Caco-2 (cell line): ENCODE measurements at regions not wholly inside any gene's neighbourhood (a gene's known extent, or its start where the extent isn't known, plus 50 kb on each side); places are given as distances from the start of the nearest gene placed in this dataset.

Source experiments
- BruUV-seq: library from RNA; stranded (reverse); fragments of 400-500 nt; replicated peaks from 2 replicates; lab custom pipeline; 2021; lab: Mats Ljungman, UMichigan
- CTCF ChIA-PET: fragments of 300-600 bp; sonication (Branson Sonifier 250); formaldehyde crosslinking; loops from one replicate; lab custom pipeline; 2022; ENCODE audit warnings: antibody characterized with exemption; lab: Charles Lee
- POLR2A ChIA-PET: fragments of 300-600 bp; sonication (Branson Sonifier 250); formaldehyde crosslinking; loops from one replicate; lab custom pipeline; 2022; ENCODE audit warnings: antibody characterized with exemption; lab: Charles Lee
- DNase-seq, 2 experiments: peaks; one replicate each; pipeline versions ENCODE4 v3.0.0 to v3.0.0-alpha.2; 2020 to 2022
- H3K27me3 ChIP-seq: replicated peaks from 2 replicates; pipeline ENCODE4 v1.6.0; 2011; ENCODE audit warnings: low read length; ENCODE audit not compliant: control insufficient read depth, insufficient read depth
- H3K36me3 ChIP-seq: 2 replicates; pipeline ENCODE4 v1.5.1; 2011; ENCODE audit warnings: low read length; ENCODE audit not compliant: control insufficient read depth, insufficient read depth
- H3K4me1 ChIP-seq: fragments of 250-450 bp; sonication (Bioruptor Pico); 2 replicates; pipeline ENCODE4 v1.5.1; 2020; ENCODE audit warnings: mild to moderate bottlenecking
- H3K4me3 ChIP-seq: 2 replicates; pipeline ENCODE4 v1.5.1; 2011; ENCODE audit warnings: low read depth, mild to moderate bottlenecking, control low read depth, low read length
- H3K9me3 ChIP-seq: fragments of 250-450 bp; sonication (Bioruptor Pico); 2 replicates; pipeline ENCODE4 v1.5.1; 2020; ENCODE audit warnings: mild to moderate bottlenecking, moderate library complexity
- H3K27ac Mint-ChIP-seq: one replicate; pipeline ENCODE4 v1.8.0; 2022; ENCODE audit warnings: mixed read lengths; ENCODE audit not compliant: unreplicated experiment
- H3K27me3 Mint-ChIP-seq: one replicate; pipeline ENCODE4 v1.8.0; 2022; ENCODE audit warnings: mixed read lengths; ENCODE audit not compliant: insufficient read depth, unreplicated experiment
- H3K36me3 Mint-ChIP-seq: one replicate; pipeline ENCODE4 v1.8.0; 2022; ENCODE audit warnings: mild to moderate bottlenecking, mixed read lengths; ENCODE audit not compliant: insufficient read depth, unreplicated experiment
- H3K4me1 Mint-ChIP-seq: one replicate; pipeline ENCODE4 v1.8.0; 2022; ENCODE audit warnings: low read depth, mixed read lengths; ENCODE audit not compliant: unreplicated experiment
- H3K4me3 Mint-ChIP-seq: one replicate; pipeline ENCODE4 v1.8.0; 2022; ENCODE audit warnings: mild to moderate bottlenecking, moderate library complexity, mixed read lengths; ENCODE audit not compliant: unreplicated experiment
- H3K9me3 Mint-ChIP-seq: one replicate; pipeline ENCODE4 v1.8.0; 2022; ENCODE audit warnings: mixed read lengths; ENCODE audit not compliant: unreplicated experiment
- CTCF ChIP-seq, 2 experiments: fragments of 200-600 bp in 1 of 2; IDR thresholded peaks; 1 replicate in 1 of 2; 2 replicates in 1 of 2; pipeline versions ENCODE4 v1.5.1 to v1.8.0; 2011 to 2022; ENCODE audit warnings: antibody characterized with exemption in 1 of 2, control low read depth in 1 of 2, inconsistent platforms in 1 of 2, low read depth in 1 of 2, low read length in 1 of 2, mild to moderate bottlenecking in 1 of 2, moderate library complexity in 1 of 2; ENCODE audit not compliant: insufficient read depth in 1 of 2, severe bottlenecking in 1 of 2, unreplicated experiment in 1 of 2
- intact Hi-C: fragments of 100-400 bp; cut with micrococcal nuclease; formaldehyde crosslinking; loops from one replicate; pipeline ENCODE4 v1.10.0; 2022; ENCODE audit not compliant: unreplicated experiment

DNA sequence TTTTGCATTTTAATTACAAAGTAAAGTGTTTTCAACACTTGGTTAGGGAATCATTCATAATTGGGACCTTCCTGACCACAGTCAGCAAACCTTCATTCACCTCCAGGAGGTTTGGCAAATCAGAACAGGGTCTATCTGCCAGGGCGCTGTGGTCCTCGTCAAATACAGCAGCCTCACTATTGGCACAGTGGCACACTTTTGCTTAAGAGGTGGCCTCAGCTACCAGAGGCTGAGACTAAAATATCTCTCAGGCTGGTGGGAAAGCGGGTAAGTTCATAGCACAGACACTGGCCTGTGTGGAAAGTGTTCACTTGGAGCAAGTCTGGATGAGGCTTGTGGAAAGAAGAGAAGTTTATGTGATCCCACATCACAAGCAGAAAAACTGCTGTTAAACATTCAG is 268.6 kb upstream of the DAPK1 start:
- Histone ChIP-seq H3K36me3 (no peaks in the 10 kb centered on the region), H3K27me3 (no peaks in the 10 kb centered on the region), H3K9me3 (no peaks in the 10 kb centered on the region), H3K4me3 (no peak overlapping the region), H3K4me1 (no peaks in the 10 kb centered on the region)
- intact Hi-C loops = no loop called here
- BruUV-seq = no TSS peak
- Mint-ChIP-seq H3K4me1 (no peaks in the 10 kb centered on the region), H3K27me3 (peaks cover 6% of the 10 kb centered on the region), H3K36me3 (no peaks in the 10 kb centered on the region), H3K27ac (no peak overlapping the region), H3K9me3 (no peaks in the 10 kb centered on the region), H3K4me3 (no peak overlapping the region)
- ChIA-PET CTCF (no interaction called here), POLR2A (no interaction called here)
- DNase-seq = no peak
- TF ChIP-seq CTCF (IDR thresholded peaks at IDR 0.05; ENCODE audit: insufficient read depth in 1 of 2, low read depth in 1 of 2, low read length in 1 of 2, severe bottlenecking in 1 of 2, unreplicated experiment in 1 of 2) = no peak

- no peaks in the 10 kb centered on the region for H3K9me3 Mint-ChIP-seq
- Histone ChIP-seq H3K9me3 (no peaks in the 10 kb centered on the region), H3K4me1 (no peaks in the 10 kb centered on the region), H3K27me3 (no peaks in the 10 kb centered on the region), H3K36me3 (no peaks in the 10 kb centered on the region), H3K4me3 (no peak overlapping the region)
- no peaks in the 10 kb centered on the region for H3K36me3 Mint-ChIP-seq
- intact Hi-C loops = no loop called here
- no peak for TF ChIP-seq CTCF (IDR thresholded peaks at IDR 0.05; ENCODE audit: insufficient read depth in 1 of 2, low read depth in 1 of 2, low read length in 1 of 2, severe bottlenecking in 1 of 2, unreplicated experiment in 1 of 2)
- ChIA-PET POLR2A (no interaction called here), CTCF (no interaction called here)
- BruUV-seq = no TSS peak
- DNase-seq = no peak
- no peaks in the 10 kb centered on the region for H3K4me1 Mint-ChIP-seq
- H3K27me3 Mint-ChIP-seq = peaks cover 6% of the 10 kb centered on the region
- no peak overlapping the region for H3K27ac Mint-ChIP-seq
- no peak overlapping the region for H3K4me3 Mint-ChIP-seq
Measured at GRCh38 chr9:87233431-87233830, 264.2 kb upstream of the DAPK1 start.

GRCh38 chr9:87233899-87234455 is 263.7 kb upstream of the DAPK1 start:
- Histone ChIP-seq H3K4me3 (no peak overlapping the region), H3K4me1 (no peaks in the 10 kb centered on the region), H3K27me3 (no peaks in the 10 kb centered on the region), H3K9me3 (no peaks in the 10 kb centered on the region), H3K36me3 (no peaks in the 10 kb centered on the region)
- POLR2A ChIA-PET = no interaction called here
- no peaks in the 10 kb centered on the region for H3K4me1 Mint-ChIP-seq
- no peaks in the 10 kb centered on the region for H3K9me3 Mint-ChIP-seq
- DNase-seq = no peak
- TF ChIP-seq CTCF (IDR thresholded peaks at IDR 0.05; ENCODE audit: insufficient read depth in 1 of 2, low read depth in 1 of 2, low read length in 1 of 2, severe bottlenecking in 1 of 2, unreplicated experiment in 1 of 2) = no peak
- H3K27ac Mint-ChIP-seq = no peak overlapping the region
- no peak overlapping the region for H3K4me3 Mint-ChIP-seq
- H3K36me3 Mint-ChIP-seq = no peaks in the 10 kb centered on the region
- intact Hi-C loops = no loop called here
- peaks cover 6% of the 10 kb centered on the region for H3K27me3 Mint-ChIP-seq
- CTCF ChIA-PET = no interaction called here
- BruUV-seq = no TSS peak
